ENCODE measurements at regions not wholly inside any gene's neighbourhood (a gene's known extent, or its start where the extent isn't known, plus 50 kb on each side); places are given as distances from the start of the nearest gene placed in this dataset.

GRCh38 chr6:91434576-91434975 is 847.7 kb upstream of the MAP3K7 start:
- no peak for DNase-seq

- DNase-seq = no peak
These were observed 847.0 kb upstream of the MAP3K7 start for GRCh38 chr6:91433660-91434534.

GRCh38 chr6:91428953-91429560 is 842.2 kb upstream of the MAP3K7 start:
- DNase-seq = no peak

GRCh38 chr6:91428296-91428695 is 841.4 kb upstream of the MAP3K7 start:
- no peak for DNase-seq

GRCh38 chr6:91420243-91420642 is 833.4 kb upstream of the MAP3K7 start:
- no peak for DNase-seq

GRCh38 chr6:91415031-91415605 is 828.2 kb upstream of the MAP3K7 start:
- DNase-seq = no peak

GRCh38 chr6:91412532-91412931 is 825.7 kb upstream of the MAP3K7 start:
- no peak for DNase-seq

- no peak for DNase-seq
These were observed 820.8 kb upstream of the MAP3K7 start for GRCh38 chr6:91407706-91408105.

- no peak for DNase-seq
These were observed 806.1 kb upstream of the MAP3K7 start for GRCh38 chr6:91392951-91393350.

- no peak for DNase-seq
These were observed 800.6 kb upstream of the MAP3K7 start for GRCh38 chr6:91387290-91388059.

- no peak for DNase-seq
These were observed 799.3 kb upstream of the MAP3K7 start for GRCh38 chr6:91386204-91386603.

GRCh38 chr6:91383207-91383606 is 796.3 kb upstream of the MAP3K7 start:
- DNase-seq = no peak

GRCh38 chr6:91376686-91377085 is 789.8 kb upstream of the MAP3K7 start:
- no peak for DNase-seq

- DNase-seq = no peak
These were observed 779.9 kb upstream of the MAP3K7 start for GRCh38 chr6:91366781-91367180.

- DNase-seq = no peak
These were observed 772.1 kb upstream of the MAP3K7 start for GRCh38 chr6:91358986-91359385.

GRCh38 chr6:91352878-91353277 is 766.0 kb upstream of the MAP3K7 start:
- DNase-seq = no peak

GRCh38 chr6:91352321-91352720 is 765.4 kb upstream of the MAP3K7 start:
- no peak for DNase-seq

- DNase-seq = no peak
These were observed 763.5 kb upstream of the MAP3K7 start for GRCh38 chr6:91350146-91350908.

GRCh38 chr6:91341473-91341872 is 754.6 kb upstream of the MAP3K7 start:
- DNase-seq = no peak

- DNase-seq = no peak
These were observed 754.1 kb upstream of the MAP3K7 start for GRCh38 chr6:91340896-91341395.

- no peak for DNase-seq
These were observed 751.1 kb upstream of the MAP3K7 start for GRCh38 chr6:91337967-91338366.

Data from anterior cingulate cortex (tissue), 58 donors.